CD14-positive monocyte (primary cell): ENCODE measurements at regions not wholly inside any gene's neighbourhood (a gene's known extent, or its start where the extent isn't known, plus 50 kb on each side); places are given as distances from the start of the nearest gene placed in this dataset.

ENCODE experiments used
- DNase-seq, 3 donors: peaks; one replicate each; pipeline ENCODE4 v3.0.0-alpha.2; 2011 to 2022
- H2AFZ ChIP-seq: 2 replicates; pipeline ENCODE4 v1.6.0; 2012; ENCODE audit warnings: mild to moderate bottlenecking, low read depth, low read length, inconsistent platforms; ENCODE audit not compliant: insufficient read depth, poor library complexity, severe bottlenecking
- H3K27ac ChIP-seq, 2 donors: 1 replicate in 1 of 2; 2 replicates in 1 of 2; pipeline ENCODE4 v1.5.1; 2012 to 2013; ENCODE audit warnings: low read length in 2 of 2, control low read depth in 1 of 2, inconsistent platforms in 1 of 2, low read depth in 1 of 2, mild to moderate bottlenecking in 1 of 2
- H3K27me3 ChIP-seq, 2 donors: one replicate each; pipeline versions ENCODE4 v1.6.0 to v1.6.1; 2011 to 2013; ENCODE audit warnings: low read length in 2 of 2; ENCODE audit not compliant: control insufficient read depth in 2 of 2, insufficient read depth in 2 of 2
- H3K36me3 ChIP-seq, 2 donors: replicated peaks in 1 of 2; 1 replicate in 1 of 2; 2 replicates in 1 of 2; pipeline versions ENCODE4 v1.5.1 to v1.6.1; 2012 to 2013; ENCODE audit warnings: low read length in 2 of 2, control low read depth in 1 of 2, inconsistent platforms in 1 of 2, mild to moderate bottlenecking in 1 of 2; ENCODE audit not compliant: insufficient read depth in 2 of 2, control insufficient read depth in 1 of 2
- H3K4me1 ChIP-seq, 2 donors: 1 replicate in 1 of 2; 2 replicates in 1 of 2; pipeline versions ENCODE4 v1.5.1 to v1.6.1; 2012 to 2013; ENCODE audit warnings: low read length in 2 of 2, control low read depth in 1 of 2, inconsistent platforms in 1 of 2, mild to moderate bottlenecking in 1 of 2, moderate library complexity in 1 of 2; ENCODE audit not compliant: insufficient read depth in 2 of 2, control insufficient read depth in 1 of 2
- H3K4me2 ChIP-seq: replicated peaks from 2 replicates; pipeline ENCODE3; 2012; ENCODE audit warnings: low read length, moderate library complexity, mild to moderate bottlenecking; ENCODE audit not compliant: poor library complexity, severe bottlenecking; ENCODE audit errors: extremely low read depth
- H3K4me3 ChIP-seq, 3 experiments: fragments of 200-600 bp in 1 of 3; sonication (generic) in 1 of 3; replicated peaks in 1 of 3; 1 replicate in 2 of 3; 2 replicates in 1 of 3; pipeline ENCODE4 v1.5.1; 2011 to 2013; ENCODE audit warnings: low read length in 3 of 3, mild to moderate bottlenecking in 3 of 3, control low read depth in 2 of 3, low read depth in 2 of 3, inconsistent platforms in 1 of 3, moderate library complexity in 1 of 3
- H3K79me2 ChIP-seq: 2 replicates; pipeline ENCODE4 v1.6.0; 2012; ENCODE audit warnings: mild to moderate bottlenecking, control low read depth, inconsistent platforms, low read length, moderate library complexity; ENCODE audit not compliant: insufficient read depth
- H3K9ac ChIP-seq: 2 replicates; pipeline ENCODE4 v1.6.0; 2017; ENCODE audit warnings: low read length, mild to moderate bottlenecking; ENCODE audit not compliant: insufficient read depth, poor library complexity, severe bottlenecking
- H3K9me3 ChIP-seq, 2 donors: replicated peaks in 1 of 2; 1 replicate in 1 of 2; 2 replicates in 1 of 2; pipeline versions ENCODE4 v1.5.1 to v1.6.1; 2012 to 2013; ENCODE audit warnings: low read length in 2 of 2, control low read depth in 1 of 2; ENCODE audit not compliant: control insufficient read depth in 1 of 2, insufficient read depth in 1 of 2
- H4K20me1 ChIP-seq: 2 replicates; pipeline ENCODE4 v1.6.0; 2012; ENCODE audit warnings: mild to moderate bottlenecking, low read length, control low read depth, moderate library complexity; ENCODE audit not compliant: insufficient read depth
- H3K27ac Mint-ChIP-seq, 7 donors: one replicate each; pipeline ENCODE4 v1.8.0; 2020; ENCODE audit warnings: mild to moderate bottlenecking in 7 of 7, mixed read lengths in 7 of 7, moderate library complexity in 6 of 7, inconsistent platforms in 2 of 7
- H3K27me3 Mint-ChIP-seq, 3 donors: one replicate each; pipeline ENCODE4 v1.8.0; 2021 to 2022; ENCODE audit warnings: low read depth in 3 of 3, mild to moderate bottlenecking in 3 of 3, mixed read lengths in 3 of 3, moderate library complexity in 3 of 3, inconsistent platforms in 1 of 3
- H3K36me3 Mint-ChIP-seq, 2 donors: one replicate each; pipeline ENCODE4 v1.8.0; 2020; ENCODE audit warnings: mixed read lengths in 2 of 2, inconsistent platforms in 1 of 2, mild to moderate bottlenecking in 1 of 2
- H3K4me1 Mint-ChIP-seq: one replicate; pipeline ENCODE4 v1.8.0; 2020; ENCODE audit warnings: mild to moderate bottlenecking, mixed read lengths
- H3K4me3 Mint-ChIP-seq, 2 donors: one replicate each; pipeline ENCODE4 v1.8.0; 2020; ENCODE audit warnings: mild to moderate bottlenecking in 2 of 2, mixed read lengths in 2 of 2, moderate library complexity in 1 of 2
- H3K9me3 Mint-ChIP-seq, 7 donors: one replicate each; pipeline ENCODE4 v1.8.0; 2020 to 2022; ENCODE audit warnings: mixed read lengths in 7 of 7, mild to moderate bottlenecking in 6 of 7, moderate library complexity in 6 of 7, inconsistent platforms in 2 of 7
- WGBS: methylation state at CpG from one replicate; pipeline ENCODE4 v1.1.5; 2013; ENCODE audit warnings: missing lambda C conversion rate; ENCODE audit not compliant: insufficient coverage; 5-methylcytosine and 5-hydroxymethylcytosine counted together
- intact Hi-C, 2 donors: fragments of 100-400 bp; cut with micrococcal nuclease; formaldehyde crosslinking; loops; one replicate each; pipeline versions ENCODE4 v1.15.0 to v1.15.1; 2023
- TF ChIP-seq, protein P1 (sequence below): fragments of 200-600 bp; IDR thresholded peaks from one replicate; pipeline ENCODE4 v1.8.0; 2022; ENCODE audit warnings: antibody characterized with exemption, mild to moderate bottlenecking

DNA sequence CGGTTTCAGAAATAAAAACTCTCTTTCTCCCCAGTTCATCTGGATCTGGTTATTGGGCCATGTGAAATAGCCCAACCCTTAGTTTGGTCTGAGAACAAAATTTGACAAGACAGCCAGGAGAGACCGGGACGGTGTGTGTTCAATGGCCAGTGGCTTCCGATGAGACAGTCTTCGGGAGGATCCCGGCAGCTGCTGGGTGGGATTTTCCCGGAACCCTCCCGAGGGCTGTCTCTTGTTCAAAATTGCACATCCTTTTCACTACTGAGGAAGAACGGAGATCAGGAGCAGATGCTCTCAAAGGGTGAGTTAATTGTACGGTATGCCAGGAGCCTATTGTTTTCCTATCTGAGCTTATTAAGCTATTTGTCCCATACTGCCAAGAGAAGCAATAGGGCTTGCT, 166.5 kb downstream of the PRR32 start:
- no peak overlapping the region for H3K27ac ChIP-seq
- no peak overlapping the region for H2AFZ ChIP-seq
- no peaks in the 10 kb centered on the region for H3K4me1 ChIP-seq
- WGBS: no CpG with 5 or more reads among the region's 10 CpGs
- H3K9ac ChIP-seq: no peak overlapping the region
- H3K4me2 ChIP-seq: no peak overlapping the region
- peaks cover 0 to 6% (median 2%) of the 10 kb centered on the region in 7 donors for H3K9me3 Mint-ChIP-seq
- no peak overlapping the region for H3K27ac Mint-ChIP-seq
- no peaks in the 10 kb centered on the region for H3K27me3 ChIP-seq
- TF ChIP-seq, protein P1, sequence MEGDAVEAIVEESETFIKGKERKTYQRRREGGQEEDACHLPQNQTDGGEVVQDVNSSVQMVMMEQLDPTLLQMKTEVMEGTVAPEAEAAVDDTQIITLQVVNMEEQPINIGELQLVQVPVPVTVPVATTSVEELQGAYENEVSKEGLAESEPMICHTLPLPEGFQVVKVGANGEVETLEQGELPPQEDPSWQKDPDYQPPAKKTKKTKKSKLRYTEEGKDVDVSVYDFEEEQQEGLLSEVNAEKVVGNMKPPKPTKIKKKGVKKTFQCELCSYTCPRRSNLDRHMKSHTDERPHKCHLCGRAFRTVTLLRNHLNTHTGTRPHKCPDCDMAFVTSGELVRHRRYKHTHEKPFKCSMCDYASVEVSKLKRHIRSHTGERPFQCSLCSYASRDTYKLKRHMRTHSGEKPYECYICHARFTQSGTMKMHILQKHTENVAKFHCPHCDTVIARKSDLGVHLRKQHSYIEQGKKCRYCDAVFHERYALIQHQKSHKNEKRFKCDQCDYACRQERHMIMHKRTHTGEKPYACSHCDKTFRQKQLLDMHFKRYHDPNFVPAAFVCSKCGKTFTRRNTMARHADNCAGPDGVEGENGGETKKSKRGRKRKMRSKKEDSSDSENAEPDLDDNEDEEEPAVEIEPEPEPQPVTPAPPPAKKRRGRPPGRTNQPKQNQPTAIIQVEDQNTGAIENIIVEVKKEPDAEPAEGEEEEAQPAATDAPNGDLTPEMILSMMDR: no peak
- H3K9me3 ChIP-seq: no peaks in the 10 kb centered on the region
- H3K27me3 Mint-ChIP-seq: peaks cover 0 to 3% (median 0%) of the 10 kb centered on the region in 3 donors
- H4K20me1 ChIP-seq: no peaks in the 10 kb centered on the region
- H3K79me2 ChIP-seq: no peaks in the 10 kb centered on the region
- intact Hi-C loops: no loop called here
- H3K36me3 ChIP-seq: no peaks in the 10 kb centered on the region
- H3K4me3 ChIP-seq: no peak overlapping the region
- H3K4me1 Mint-ChIP-seq: no peaks in the 10 kb centered on the region
- H3K36me3 Mint-ChIP-seq: no peaks in the 10 kb centered on the region
- no peak overlapping the region for H3K4me3 Mint-ChIP-seq
- DNase-seq: no peak

DNA sequence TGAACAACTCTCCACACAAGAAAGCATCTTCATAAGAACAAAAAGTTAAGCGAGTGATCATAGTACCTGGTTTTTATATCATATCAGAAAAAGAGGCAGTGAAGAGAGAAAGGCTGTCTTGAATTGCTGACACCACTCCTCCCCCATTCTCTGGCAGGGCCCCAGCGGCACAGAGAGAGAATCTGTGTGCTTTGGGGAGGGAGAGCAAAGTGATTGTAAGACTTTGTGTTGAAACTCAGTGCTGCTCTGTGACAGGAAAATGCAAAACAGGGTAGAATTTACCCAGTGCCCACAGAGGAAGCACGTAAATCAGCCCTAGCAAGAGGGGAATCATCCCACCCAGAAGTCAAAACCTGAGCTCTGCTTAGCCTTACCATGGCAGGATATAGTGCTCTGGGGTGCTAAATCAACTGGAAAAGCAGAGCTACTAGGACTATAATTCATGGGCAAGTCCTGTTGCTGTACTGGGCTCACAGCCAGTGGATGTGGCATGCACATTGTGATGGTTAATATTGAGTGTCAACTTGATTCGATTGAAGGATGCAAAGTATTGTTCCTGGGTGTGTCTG, 174.6 kb downstream of the PRR32 start:
- TF ChIP-seq, protein P1: no peak
- 13% methylated on average over 2 of the region's 4 CpGs for WGBS
- Histone ChIP-seq H3K4me1 (no peaks in the 10 kb centered on the region), H2AFZ (no peak overlapping the region), H3K4me3 (no peak overlapping the region), H3K9me3 (peaks cover 0 to 10% of the 10 kb centered on the region in 2 donors), H3K9ac (no peak overlapping the region), H3K79me2 (no peaks in the 10 kb centered on the region), H3K4me2 (no peak overlapping the region), H3K27me3 (no peaks in the 10 kb centered on the region), H4K20me1 (no peaks in the 10 kb centered on the region), H3K36me3 (no peaks in the 10 kb centered on the region), H3K27ac (no peak overlapping the region)
- intact Hi-C loops: no loop called here
- Mint-ChIP-seq H3K4me1 (no peaks in the 10 kb centered on the region), H3K9me3 (peaks cover 0 to 6% (median 2%) of the 10 kb centered on the region in 7 donors), H3K36me3 (no peaks in the 10 kb centered on the region), H3K27me3 (peaks cover 0 to 2% (median 2%) of the 10 kb centered on the region in 3 donors), H3K4me3 (no peak overlapping the region), H3K27ac (no peak overlapping the region)
- no peak for DNase-seq
